ENCODE measurements at regions not wholly inside any gene's neighbourhood (a gene's known extent, or its start where the extent isn't known, plus 50 kb on each side); places are given as distances from the start of the nearest gene placed in this dataset.

- TF ChIP-seq, protein P1, sequence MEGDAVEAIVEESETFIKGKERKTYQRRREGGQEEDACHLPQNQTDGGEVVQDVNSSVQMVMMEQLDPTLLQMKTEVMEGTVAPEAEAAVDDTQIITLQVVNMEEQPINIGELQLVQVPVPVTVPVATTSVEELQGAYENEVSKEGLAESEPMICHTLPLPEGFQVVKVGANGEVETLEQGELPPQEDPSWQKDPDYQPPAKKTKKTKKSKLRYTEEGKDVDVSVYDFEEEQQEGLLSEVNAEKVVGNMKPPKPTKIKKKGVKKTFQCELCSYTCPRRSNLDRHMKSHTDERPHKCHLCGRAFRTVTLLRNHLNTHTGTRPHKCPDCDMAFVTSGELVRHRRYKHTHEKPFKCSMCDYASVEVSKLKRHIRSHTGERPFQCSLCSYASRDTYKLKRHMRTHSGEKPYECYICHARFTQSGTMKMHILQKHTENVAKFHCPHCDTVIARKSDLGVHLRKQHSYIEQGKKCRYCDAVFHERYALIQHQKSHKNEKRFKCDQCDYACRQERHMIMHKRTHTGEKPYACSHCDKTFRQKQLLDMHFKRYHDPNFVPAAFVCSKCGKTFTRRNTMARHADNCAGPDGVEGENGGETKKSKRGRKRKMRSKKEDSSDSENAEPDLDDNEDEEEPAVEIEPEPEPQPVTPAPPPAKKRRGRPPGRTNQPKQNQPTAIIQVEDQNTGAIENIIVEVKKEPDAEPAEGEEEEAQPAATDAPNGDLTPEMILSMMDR (IDR thresholded peaks at IDR 0.05) = no peak
- no peak for TF ChIP-seq POLR2A (IDR thresholded peaks at IDR 0.05)
Measured at GRCh38 chr15:93341164-93341563, 252.2 kb upstream of the RGMA start.
